HepG2 (cell line): ENCODE measurements at regions not wholly inside any gene's neighbourhood (a gene's known extent, or its start where the extent isn't known, plus 50 kb on each side); places are given as distances from the start of the nearest gene placed in this dataset.

Experiments used
- ATAC-seq: fragments of 200-7000 bp; cut with Tn5 transposase; 3 replicates; pipeline ENCODE4 v1.9.1; 2020; ENCODE audit warnings: mild to moderate bottlenecking, moderate library complexity
- BruUV-seq: library from RNA; stranded (reverse); fragments of 400-500 nt; replicated peaks from 2 replicates; lab custom pipeline; 2021; lab: Mats Ljungman, UMichigan
- CTCF ChIA-PET: fragments of 300-600 bp; formaldehyde crosslinking; extraction: SDS; loops from one replicate; lab custom pipeline; 2021; ENCODE audit warnings: low total read pairs, inconsistent platforms, low intra/inter-chr PET ratio; lab: Yijun Ruan, JAX
- POLR2A ChIA-PET: fragments of 350-600 bp; sonication (Branson Sonifier 250); formaldehyde crosslinking; loops from one replicate; lab custom pipeline; 2020; ENCODE audit warnings: antibody characterized with exemption, inconsistent platforms; lab: Yijun Ruan, JAX
- DNase-seq: peaks from one replicate; pipeline ENCODE4 v3.0.0-alpha.2; 2015; ENCODE audit warnings: low spot score
- FAIRE-seq: peaks from 3 replicates; lab custom pipeline; 2011; peaks lifted over from hg19 to GRCh38; lab: Jason Lieb, UNC
- H2AFZ ChIP-seq: one replicate; pipeline ENCODE4 v1.6.1; 2011; ENCODE audit warnings: low read length, inconsistent platforms
- H3K27ac ChIP-seq: fragments of 300-600 bp; 3 replicates; pipeline ENCODE4 v1.8.0; 2011; ENCODE audit warnings: mixed run types, mild to moderate bottlenecking, mixed read lengths, low read length, inconsistent platforms; ENCODE audit not compliant: insufficient read depth; ENCODE audit errors: extremely low read length
- H3K27me3 ChIP-seq, 2 experiments: fragments of 200-600 bp in 1 of 2; 2 replicates in 1 of 2; 3 replicates in 1 of 2; pipeline versions ENCODE4 v1.6.0 to v1.8.0; 2011; ENCODE audit warnings: low read length in 2 of 2, mild to moderate bottlenecking in 2 of 2, moderate library complexity in 2 of 2, inconsistent platforms in 1 of 2; ENCODE audit not compliant: insufficient read depth in 2 of 2, control insufficient read depth in 1 of 2
- H3K36me3 ChIP-seq, 2 experiments: fragments of 200-600 bp in 1 of 2; replicated peaks in 1 of 2; 2 replicates in 1 of 2; 3 replicates in 1 of 2; pipeline versions ENCODE4 v1.5.1 to v1.8.0; 2011; ENCODE audit warnings: low read length in 2 of 2, inconsistent platforms in 1 of 2; ENCODE audit not compliant: insufficient read depth in 2 of 2, control insufficient read depth in 1 of 2
- H3K4me1 ChIP-seq: 2 replicates; pipeline ENCODE4 v1.5.1; 2012; ENCODE audit warnings: low read length, inconsistent platforms; ENCODE audit not compliant: insufficient read depth
- H3K4me2 ChIP-seq: 2 replicates; pipeline ENCODE4 v1.6.0; 2011; ENCODE audit warnings: low read depth, low read length, inconsistent platforms
- H3K4me3 ChIP-seq, 3 experiments: fragments of 200-600 bp in 1 of 3; sonication (generic), shearing (Covaris generic) in 1 of 3; replicated peaks in 1 of 3; 2 replicates each; pipeline ENCODE4 v1.5.1; 2011 to 2016; ENCODE audit warnings: low read length in 3 of 3, inconsistent platforms in 2 of 3, low read depth in 2 of 3, mild to moderate bottlenecking in 2 of 3, control low read depth in 1 of 3, mixed read lengths in 1 of 3; ENCODE audit not compliant: insufficient read depth in 1 of 3
- H3K79me2 ChIP-seq: one replicate; pipeline ENCODE4 v1.6.1; 2011; ENCODE audit warnings: low read length, inconsistent platforms; ENCODE audit not compliant: insufficient read depth
- H3K9ac ChIP-seq: 2 replicates; pipeline ENCODE4 v1.6.0; 2011; ENCODE audit warnings: mild to moderate bottlenecking, low read depth, low read length, inconsistent platforms; ENCODE audit not compliant: insufficient read depth
- H3K9me3 ChIP-seq: 2 replicates; pipeline ENCODE4 v1.5.1; 2012; ENCODE audit warnings: mild to moderate bottlenecking, low read length
- H4K20me1 ChIP-seq: 2 replicates; pipeline ENCODE4 v1.6.0; 2011; ENCODE audit warnings: inconsistent platforms, mild to moderate bottlenecking, low read length, moderate library complexity; ENCODE audit not compliant: insufficient read depth
- ARNT2 ChIP-seq: sonication (generic); formaldehyde crosslinking; IDR thresholded peaks from 2 replicates; pipeline ENCODE4 v1.8.0; 2022; ENCODE audit warnings: mild to moderate bottlenecking, low read depth, missing genetic modification reagents, moderate library complexity
- ERF ChIP-seq: IDR thresholded peaks from 2 replicates; pipeline ENCODE4 v1.6.1; 2018; ENCODE audit warnings: missing biosample characterization, missing genetic modification reagents
- JUNB ChIP-seq: sonication (generic); formaldehyde crosslinking; IDR thresholded peaks from 2 replicates; pipeline ENCODE4 v1.8.0; 2022; ENCODE audit warnings: missing genetic modification reagents, mild to moderate bottlenecking, borderline replicate concordance
- NFE2L1 ChIP-seq: sonication (generic); formaldehyde crosslinking; IDR thresholded peaks from 2 replicates; pipeline ENCODE4 v1.4.0; 2020; ENCODE audit warnings: missing genetic modification reagents, mild to moderate bottlenecking, borderline replicate concordance
- SALL1 ChIP-seq: sonication (generic); formaldehyde crosslinking; IDR thresholded peaks from 2 replicates; pipeline ENCODE4 v1.8.0; 2022; ENCODE audit warnings: mild to moderate bottlenecking, missing genetic modification reagents
- ZBTB20 ChIP-seq: sonication (generic); formaldehyde crosslinking; IDR thresholded peaks from 2 replicates; pipeline ENCODE4 v1.8.1; 2023; ENCODE audit warnings: missing genetic modification reagents, low read depth, mild to moderate bottlenecking, borderline replicate concordance
- ZNF276 ChIP-seq: sonication (generic); formaldehyde crosslinking; IDR thresholded peaks from 2 replicates; pipeline ENCODE4 v1.4.0; 2020; ENCODE audit warnings: mild to moderate bottlenecking, low read depth, missing genetic modification reagents
- ZNF431 ChIP-seq: sonication (generic); formaldehyde crosslinking; IDR thresholded peaks from 2 replicates; pipeline ENCODE4 v1.9.0; 2022; ENCODE audit warnings: missing genetic modification reagents, low read depth, mild to moderate bottlenecking, borderline replicate concordance
- ZNF850 ChIP-seq: sonication (generic); formaldehyde crosslinking; conservative IDR thresholded peaks from 2 replicates; pipeline ENCODE4 v1.9.0; 2021; ENCODE audit warnings: mild to moderate bottlenecking, missing genetic modification reagents
- ZNF879 ChIP-seq: sonication (generic); formaldehyde crosslinking; IDR thresholded peaks from 2 replicates; pipeline ENCODE4 v1.8.1; 2023; ENCODE audit warnings: missing genetic modification reagents
- WGBS: methylation state at CpG from one replicate; pipeline ENCODE4 v1.1.6; 2017; ENCODE audit warnings: low lambda C conversion rate; 5-methylcytosine and 5-hydroxymethylcytosine counted together
- in situ Hi-C: cut with HindIII; loops from 2 replicates; pipeline ENCODE4 v1.10.0; 2017; ENCODE audit warnings: low pct_unique_long_range_greater_than_20kb; ENCODE audit not compliant: extremely low pct_ligation_motif_present
- intact Hi-C: fragments of 100-400 bp; cut with micrococcal nuclease; formaldehyde crosslinking; loops from one replicate; pipeline ENCODE4 v1.10.0; 2022; ENCODE audit not compliant: unreplicated experiment

GRCh38 chr4:156547891-156548290 lies 423.7 kb downstream of the PDGFC start:
- no peak for TF ChIP-seq ARNT2 (CRISPR knock-in tag)
- TF ChIP-seq, all 625 proteins: peak for 0
- no peak for FAIRE-seq

GRCh38 chr4:156547439-156547838 lies 424.2 kb downstream of the PDGFC start:
- no peaks in the 10 kb centered on the region for H3K9me3 ChIP-seq
- no peak overlapping the region for H3K27ac ChIP-seq
- no peak overlapping the region for H3K4me3 ChIP-seq
- TF ChIP-seq ZNF879, result no peak
- TF ChIP-seq NFE2L1 (CRISPR knock-in tag), result no peak
- no peak for TF ChIP-seq ERF (CRISPR knock-in tag)
- TF ChIP-seq ZNF276 (CRISPR knock-in tag), result no peak
- TF ChIP-seq ZBTB20 (CRISPR knock-in tag), result no peak
- no peak for TF ChIP-seq ZNF431 (CRISPR knock-in tag)
- no peak for TF ChIP-seq SALL1
- no peak for TF ChIP-seq ZNF850 (CRISPR knock-in tag)
- TF ChIP-seq JUNB (CRISPR knock-in tag), result no peak
- H3K4me1 ChIP-seq, result no peaks in the 10 kb centered on the region
- 1% methylated on average over 2 of the region's 2 CpGs for WGBS
- DNase-seq (no peak), FAIRE-seq (no peak), ATAC-seq (no peak)
- H3K4me2 ChIP-seq, result no peak overlapping the region
- no peak overlapping the region for H3K9ac ChIP-seq
- no peak overlapping the region for H2AFZ ChIP-seq
- in situ Hi-C loops, result no loop called here
- BruUV-seq, result no TSS peak
- no peaks in the 10 kb centered on the region for H3K27me3 ChIP-seq
- H3K79me2 ChIP-seq, result no peaks in the 10 kb centered on the region
- ChIA-PET POLR2A (no interaction called here), CTCF (no interaction called here)
- H3K36me3 ChIP-seq, result no peaks in the 10 kb centered on the region
- no peaks in the 10 kb centered on the region for H4K20me1 ChIP-seq
- intact Hi-C loops, result no loop called here

More at GRCh38 chr4:156547891-156548290, 423.7 kb downstream of the PDGFC start:
- ChIA-PET POLR2A (no interaction called here), CTCF (no interaction called here)
- Histone ChIP-seq H4K20me1 (no peaks in the 10 kb centered on the region), H3K9me3 (no peaks in the 10 kb centered on the region), H3K27me3 (no peaks in the 10 kb centered on the region), H3K27ac (no peak overlapping the region), H2AFZ (no peak overlapping the region), H3K9ac (no peak overlapping the region), H3K36me3 (no peaks in the 10 kb centered on the region), H3K79me2 (no peaks in the 10 kb centered on the region), H3K4me1 (no peaks in the 10 kb centered on the region), H3K4me3 (no peak overlapping the region), H3K4me2 (no peak overlapping the region)
- intact Hi-C loops (no loop called here), in situ Hi-C loops (no loop called here)
- WGBS, result 2% methylated on average over 2 of the region's 2 CpGs
- DNase-seq, result no peak
- no TSS peak for BruUV-seq
- no peak for ATAC-seq
